ENCODE measurements at regions not wholly inside any gene's neighbourhood (a gene's known extent, or its start where the extent isn't known, plus 50 kb on each side); places are given as distances from the start of the nearest gene placed in this dataset.
"Not testable (repeated sequence)": the region's sequence is repeated elsewhere in the genome, so short reads cannot be mapped to it uniquely, and the experiment has no call there.

DNA sequence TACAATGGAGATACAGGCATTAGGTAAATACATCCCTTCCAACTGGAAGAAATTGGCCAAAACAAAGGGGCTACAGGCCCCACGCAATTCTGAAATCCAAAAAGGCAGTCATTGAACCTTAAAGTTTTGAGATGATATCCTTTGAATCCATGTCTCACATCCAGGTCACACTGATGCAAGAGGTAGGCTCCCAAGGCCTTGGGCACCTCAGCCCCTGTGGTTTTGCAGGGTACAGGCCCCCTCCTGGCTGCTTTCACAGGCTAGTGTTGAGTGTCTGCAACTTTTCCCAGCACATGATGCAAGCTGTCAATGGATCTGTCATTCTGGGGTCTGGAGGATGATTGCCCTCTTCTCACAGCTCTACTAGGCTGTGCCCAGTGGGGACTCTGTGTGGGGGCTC lies 766.7 kb downstream of the ZBBX start:
- WGBS (ENCODE audit: low lambda C conversion rate): 0% methylated on average over 1 of the region's 1 CpG

DNA sequence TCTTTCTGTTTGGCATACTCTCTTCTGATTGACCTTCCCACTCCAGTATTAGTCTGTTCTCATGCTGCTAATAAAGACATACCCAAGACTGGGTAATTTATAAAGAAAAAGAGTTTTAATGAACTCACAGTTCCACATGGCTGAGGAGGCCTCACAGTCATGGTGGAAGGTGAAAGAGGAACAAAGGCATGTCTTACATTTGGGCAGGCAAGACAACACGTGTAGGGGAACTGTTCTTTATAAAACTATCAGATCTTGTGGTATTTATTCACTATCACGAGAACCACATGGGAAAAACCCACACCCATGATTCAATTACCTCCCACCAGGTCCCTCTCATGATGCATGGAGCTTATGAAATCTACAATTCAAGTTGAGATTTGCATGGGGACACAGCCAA lies 767.3 kb downstream of the ZBBX start:
- H3K36me3 ChIP-seq (replicated peaks in 1 of 2; ENCODE audit: control insufficient read depth in 1 of 2, insufficient read depth in 2 of 2, low read length in 2 of 2); POLR2A ChIA-PET; FAIRE-seq; H3K4me3 ChIP-seq (replicated peaks in 1 of 3; ENCODE audit: insufficient read depth in 1 of 3, low read depth in 2 of 3, low read length in 3 of 3); H3K9ac ChIP-seq (ENCODE audit: insufficient read depth, low read depth, low read length); ATAC-seq; H3K27ac ChIP-seq (ENCODE audit: extremely low read length, insufficient read depth, low read length); H2AFZ ChIP-seq (ENCODE audit: low read length); H3K4me2 ChIP-seq (ENCODE audit: low read depth, low read length); H3K9me3 ChIP-seq (ENCODE audit: low read length); BruUV-seq (replicated peaks); H4K20me1 ChIP-seq (ENCODE audit: insufficient read depth, low read length); CTCF ChIA-PET (ENCODE audit: low intra/inter-chr PET ratio, low total read pairs); in situ Hi-C loops (cut with HindIII; ENCODE audit: extremely low pct_ligation_motif_present, low pct_unique_long_range_greater_than_20kb); DNase-seq (ENCODE audit: low spot score); H3K79me2 ChIP-seq (ENCODE audit: insufficient read depth, low read length); intact Hi-C loops (cut with micrococcal nuclease; ENCODE audit: unreplicated experiment); H3K4me1 ChIP-seq (ENCODE audit: insufficient read depth, low read length); H3K27me3 ChIP-seq (ENCODE audit: control insufficient read depth in 1 of 2, insufficient read depth in 2 of 2, low read length in 2 of 2): not testable (repeated sequence)
- 0% methylated on average over 2 of the region's 2 CpGs for WGBS (ENCODE audit: low lambda C conversion rate)

More for the DNA sequence above, 766.7 kb downstream of the ZBBX start:
- no TSS peak for BruUV-seq (replicated peaks)
- H3K4me1 ChIP-seq (ENCODE audit: insufficient read depth, low read length): no peaks in the 10 kb centered on the region
- in situ Hi-C loops (cut with HindIII; ENCODE audit: extremely low pct_ligation_motif_present, low pct_unique_long_range_greater_than_20kb) (no loop called here), intact Hi-C loops (cut with micrococcal nuclease; ENCODE audit: unreplicated experiment) (no loop called here)
- no peaks in the 10 kb centered on the region for H3K36me3 ChIP-seq (replicated peaks in 1 of 2; ENCODE audit: control insufficient read depth in 1 of 2, insufficient read depth in 2 of 2, low read length in 2 of 2)
- H3K9me3 ChIP-seq (ENCODE audit: low read length): no peaks in the 10 kb centered on the region
- no peak overlapping the region for H3K9ac ChIP-seq (ENCODE audit: insufficient read depth, low read depth, low read length)
- ChIA-PET POLR2A (no interaction called here), CTCF (ENCODE audit: low intra/inter-chr PET ratio, low total read pairs) (no interaction called here)
- no peaks in the 10 kb centered on the region for H3K27me3 ChIP-seq (ENCODE audit: control insufficient read depth in 1 of 2, insufficient read depth in 2 of 2, low read length in 2 of 2)
- H3K79me2 ChIP-seq (ENCODE audit: insufficient read depth, low read length): no peaks in the 10 kb centered on the region
- FAIRE-seq (no peak), DNase-seq (ENCODE audit: low spot score) (no peak), ATAC-seq (no peak)
- H3K4me2 ChIP-seq (ENCODE audit: low read depth, low read length): no peak overlapping the region
- H2AFZ ChIP-seq (ENCODE audit: low read length): no peak overlapping the region
- H4K20me1 ChIP-seq (ENCODE audit: insufficient read depth, low read length): no peaks in the 10 kb centered on the region
- H3K4me3 ChIP-seq (replicated peaks in 1 of 3; ENCODE audit: insufficient read depth in 1 of 3, low read depth in 2 of 3, low read length in 3 of 3): no peak overlapping the region
- no peak overlapping the region for H3K27ac ChIP-seq (ENCODE audit: extremely low read length, insufficient read depth, low read length)
- TF ChIP-seq ZNF232 (CRISPR knock-in tag; IDR thresholded peaks at IDR 0.05; ENCODE audit: borderline replicate concordance) (no peak), PHF8 (CRISPR knock-in tag; IDR thresholded peaks at IDR 0.05) (no peak), RCOR2 (CRISPR knock-in tag; IDR thresholded peaks at IDR 0.05) (no peak), RXRB (CRISPR knock-in tag; IDR thresholded peaks at IDR 0.05; ENCODE audit: borderline replicate concordance) (no peak), SMARCE1 (IDR thresholded peaks at IDR 0.05; ENCODE audit: borderline replicate concordance) (no peak), NAIF1 (CRISPR knock-in tag; IDR thresholded peaks at IDR 0.05; ENCODE audit: borderline replicate concordance) (no peak), ZNF33A (CRISPR knock-in tag; IDR thresholded peaks at IDR 0.05; ENCODE audit: borderline replicate concordance) (no peak), DR1 (CRISPR knock-in tag; IDR thresholded peaks at IDR 0.05) (no peak), CENPX (CRISPR knock-in tag; IDR thresholded peaks at IDR 0.05) (no peak), ZNF256 (CRISPR knock-in tag; conservative IDR thresholded peaks at IDR 0.05) (no peak), ZNF563 (CRISPR knock-in tag; IDR thresholded peaks at IDR 0.05) (no peak), DNMT1 (CRISPR knock-in tag; IDR thresholded peaks at IDR 0.05) (no peak)
- TF ChIP-seq, protein P1, sequence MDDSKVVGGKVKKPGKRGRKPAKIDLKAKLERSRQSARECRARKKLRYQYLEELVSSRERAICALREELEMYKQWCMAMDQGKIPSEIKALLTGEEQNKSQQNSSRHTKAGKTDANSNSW (CRISPR knock-in tag; IDR thresholded peaks at IDR 0.05; ENCODE audit: borderline replicate concordance): no peak
- TF ChIP-seq, protein P2, sequence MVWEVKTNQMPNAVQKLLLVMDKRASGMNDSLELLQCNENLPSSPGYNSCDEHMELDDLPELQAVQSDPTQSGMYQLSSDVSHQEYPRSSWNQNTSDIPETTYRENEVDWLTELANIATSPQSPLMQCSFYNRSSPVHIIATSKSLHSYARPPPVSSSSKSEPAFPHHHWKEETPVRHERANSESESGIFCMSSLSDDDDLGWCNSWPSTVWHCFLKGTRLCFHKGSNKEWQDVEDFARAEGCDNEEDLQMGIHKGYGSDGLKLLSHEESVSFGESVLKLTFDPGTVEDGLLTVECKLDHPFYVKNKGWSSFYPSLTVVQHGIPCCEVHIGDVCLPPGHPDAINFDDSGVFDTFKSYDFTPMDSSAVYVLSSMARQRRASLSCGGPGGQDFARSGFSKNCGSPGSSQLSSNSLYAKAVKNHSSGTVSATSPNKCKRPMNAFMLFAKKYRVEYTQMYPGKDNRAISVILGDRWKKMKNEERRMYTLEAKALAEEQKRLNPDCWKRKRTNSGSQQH (CRISPR knock-in tag; IDR thresholded peaks at IDR 0.05; ENCODE audit: low read depth): no peak
- TF ChIP-seq, protein P3, sequence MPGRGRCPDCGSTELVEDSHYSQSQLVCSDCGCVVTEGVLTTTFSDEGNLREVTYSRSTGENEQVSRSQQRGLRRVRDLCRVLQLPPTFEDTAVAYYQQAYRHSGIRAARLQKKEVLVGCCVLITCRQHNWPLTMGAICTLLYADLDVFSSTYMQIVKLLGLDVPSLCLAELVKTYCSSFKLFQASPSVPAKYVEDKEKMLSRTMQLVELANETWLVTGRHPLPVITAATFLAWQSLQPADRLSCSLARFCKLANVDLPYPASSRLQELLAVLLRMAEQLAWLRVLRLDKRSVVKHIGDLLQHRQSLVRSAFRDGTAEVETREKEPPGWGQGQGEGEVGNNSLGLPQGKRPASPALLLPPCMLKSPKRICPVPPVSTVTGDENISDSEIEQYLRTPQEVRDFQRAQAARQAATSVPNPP (CRISPR knock-in tag; IDR thresholded peaks at IDR 0.05): no peak
- TF ChIP-seq, protein P4, sequence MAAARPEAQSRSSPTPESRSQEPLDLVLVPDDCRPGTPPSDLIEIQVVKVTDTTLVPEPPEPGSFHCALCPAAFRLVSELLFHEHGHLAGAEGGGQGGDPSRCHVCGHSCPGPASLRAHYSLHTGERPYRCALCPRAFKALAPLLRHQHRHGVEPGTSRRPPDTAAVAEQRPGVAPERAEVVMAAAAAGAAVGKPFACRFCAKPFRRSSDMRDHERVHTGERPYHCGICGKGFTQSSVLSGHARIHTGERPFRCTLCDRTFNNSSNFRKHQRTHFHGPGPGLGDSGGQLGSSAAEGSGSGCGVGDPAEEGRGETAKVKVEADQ (CRISPR knock-in tag; IDR thresholded peaks at IDR 0.05; ENCODE audit: borderline replicate concordance): no peak

Data from HepG2 (cell line).